Esophagus muscularis mucosa (tissue), 4 donors: ENCODE measurements at regions not wholly inside any gene's neighbourhood (a gene's known extent, or its start where the extent isn't known, plus 50 kb on each side); places are given as distances from the start of the nearest gene placed in this dataset.

ENCODE experiments used
- DNase-seq: peaks from one replicate; pipeline ENCODE4 v3.0.0-alpha.2; 2017; ENCODE audit errors: extremely low spot score
- H3K27ac ChIP-seq, 4 donors: fragments of 200-600 bp; sonication (generic); replicated peaks in 1 of 4; 1 replicate in 3 of 4; 2 replicates in 1 of 4; pipeline ENCODE4 v1.5.1; 2016 to 2019; ENCODE audit warnings: mild to moderate bottlenecking in 1 of 4
- H3K27me3 ChIP-seq, 4 donors: fragments of 200-600 bp; sonication (generic); one replicate each; pipeline versions ENCODE4 v1.5.1 to v1.6.0; 2016 to 2019
- H3K36me3 ChIP-seq, 4 donors: fragments of 200-600 bp; sonication (generic); one replicate each; pipeline ENCODE4 v1.5.1; 2016 to 2019
- H3K4me1 ChIP-seq, 4 donors: fragments of 200-600 bp; sonication (generic); one replicate each; pipeline ENCODE4 v1.5.1; 2016 to 2019
- H3K4me3 ChIP-seq, 4 donors: fragments of 200-600 bp; sonication (generic); 1 replicate in 2 of 4; 2 replicates in 2 of 4; pipeline ENCODE4 v1.5.1; 2016 to 2019; ENCODE audit warnings: mild to moderate bottlenecking in 4 of 4, moderate library complexity in 1 of 4
- H3K9me3 ChIP-seq, 4 donors: fragments of 200-600 bp; sonication (generic); 1 replicate in 3 of 4; 2 replicates in 1 of 4; pipeline ENCODE4 v1.5.1; 2016 to 2019
- CTCF ChIP-seq, 3 experiments: fragments of 200-600 bp in 2 of 3; fragments of 450-650 bp in 1 of 3; sonication (generic) in 2 of 3; IDR thresholded peaks; one replicate each; pipeline ENCODE4 v1.5.1; 2017 to 2019; ENCODE audit warnings: antibody characterized with exemption in 3 of 3, mild to moderate bottlenecking in 2 of 3, moderate library complexity in 1 of 3
- EP300 ChIP-seq: sonication (generic); formaldehyde crosslinking; IDR thresholded peaks from one replicate; pipeline ENCODE4 v1.6.1; 2017; ENCODE audit warnings: antibody characterized with exemption
- POLR2A ChIP-seq: fragments of 450-650 bp; IDR thresholded peaks from one replicate; pipeline ENCODE4 v1.6.1; 2017; ENCODE audit warnings: antibody characterized with exemption, moderate library complexity, mild to moderate bottlenecking, low read depth
- POLR2AphosphoS5 ChIP-seq, 2 donors: sonication (generic); formaldehyde crosslinking; IDR thresholded peaks; one replicate each; pipeline ENCODE4 v1.6.1; 2017; ENCODE audit warnings: antibody characterized with exemption in 2 of 2
- WGBS: methylation state at CpG from one replicate; pipeline ENCODE4 v1.1.5; 2018; 5-methylcytosine and 5-hydroxymethylcytosine counted together
- intact Hi-C: fragments of 100-400 bp; cut with DNase I; formaldehyde crosslinking; loops from one replicate; pipeline ENCODE4 v1.15.1; 2023

GRCh38 chr11:113579292-113579940 lies 104.2 kb upstream of the DRD2 start:
- no peak overlapping the region for H3K27ac ChIP-seq
- TF ChIP-seq CTCF (IDR thresholded peaks at IDR 0.05) (no peak), EP300 (no peak), POLR2AphosphoS5 (IDR thresholded peaks at IDR 0.05) (no peak), POLR2A (no peak)
- DNase-seq: peak; percentile 79
- peaks cover 0 to 3% (median 0%) of the 10 kb centered on the region in 4 donors for H3K27me3 ChIP-seq
- H3K4me3 ChIP-seq: no peak overlapping the region
- WGBS: 88% methylated on average over 8 of the region's 11 CpGs
- no peaks in the 10 kb centered on the region for H3K9me3 ChIP-seq
- no peaks in the 10 kb centered on the region for H3K36me3 ChIP-seq
- intact Hi-C loops: no loop called here
- H3K4me1 ChIP-seq: no peaks in the 10 kb centered on the region

GRCh38 chr11:113578715-113579250 lies 103.6 kb upstream of the DRD2 start:
- no peaks in the 10 kb centered on the region for H3K36me3 ChIP-seq
- intact Hi-C loops: no loop called here
- peaks cover 0 to 3% (median 0%) of the 10 kb centered on the region in 4 donors for H3K27me3 ChIP-seq
- no peaks in the 10 kb centered on the region for H3K4me1 ChIP-seq
- no peak overlapping the region for H3K27ac ChIP-seq
- peak; percentile 68 for DNase-seq
- WGBS: 54% methylated on average over 5 of the region's 5 CpGs
- no peak overlapping the region for H3K4me3 ChIP-seq
- no peaks in the 10 kb centered on the region for H3K9me3 ChIP-seq
- no peak for TF ChIP-seq POLR2AphosphoS5 (IDR thresholded peaks at IDR 0.05)
- TF ChIP-seq EP300: no peak
- no peak for TF ChIP-seq CTCF (IDR thresholded peaks at IDR 0.05)
- no peak for TF ChIP-seq POLR2A

GRCh38 chr11:113578033-113578380 lies 102.8 kb upstream of the DRD2 start:
- 76% methylated on average over 1 of the region's 1 CpG for WGBS
- TF ChIP-seq EP300 (no peak), CTCF (IDR thresholded peaks at IDR 0.05) (no peak), POLR2AphosphoS5 (IDR thresholded peaks at IDR 0.05) (no peak), POLR2A (no peak)
- intact Hi-C loops: no loop called here
- Histone ChIP-seq H3K36me3 (no peaks in the 10 kb centered on the region), H3K27ac (no peak overlapping the region), H3K9me3 (no peaks in the 10 kb centered on the region), H3K4me1 (no peaks in the 10 kb centered on the region), H3K27me3 (peaks cover 0 to 3% (median 0%) of the 10 kb centered on the region in 4 donors), H3K4me3 (no peak overlapping the region)
- DNase-seq: peak; percentile 83

- no peaks in the 10 kb centered on the region for H3K36me3 ChIP-seq
- no peaks in the 10 kb centered on the region for H3K9me3 ChIP-seq
- TF ChIP-seq POLR2A (no peak), POLR2AphosphoS5 (IDR thresholded peaks at IDR 0.05) (no peak), CTCF (IDR thresholded peaks at IDR 0.05) (no peak), EP300 (no peak)
- no peak overlapping the region for H3K27ac ChIP-seq
- no peaks in the 10 kb centered on the region for H3K4me1 ChIP-seq
- H3K4me3 ChIP-seq: no peak overlapping the region
- intact Hi-C loops: no loop called here
- DNase-seq: peak; percentile 79
- 58% methylated on average over 6 of the region's 6 CpGs for WGBS
- H3K27me3 ChIP-seq: peaks cover 0 to 3% (median 0%) of the 10 kb centered on the region in 4 donors
Measured at GRCh38 chr11:113577356-113578032, 102.3 kb upstream of the DRD2 start.
